ENCODE measurements at regions not wholly inside any gene's neighbourhood (a gene's known extent, or its start where the extent isn't known, plus 50 kb on each side); places are given as distances from the start of the nearest gene placed in this dataset.
"Not testable (repeated sequence)": the region's sequence is repeated elsewhere in the genome, so short reads cannot be mapped to it uniquely, and the experiment has no call there.

- no peak for DNase-seq
These were observed 264.2 kb downstream of the BCL11B start for GRCh38 chr14:99007795-99008194.

- DNase-seq = no peak
These were observed 262.1 kb downstream of the BCL11B start for GRCh38 chr14:99009871-99010270.

GRCh38 chr14:99011385-99011784 is 260.6 kb downstream of the BCL11B start:
- DNase-seq = no peak

GRCh38 chr14:99012703-99013102 is 259.3 kb downstream of the BCL11B start:
- no peak for DNase-seq

GRCh38 chr14:99015833-99016232 is 256.2 kb downstream of the BCL11B start:
- DNase-seq = no peak

GRCh38 chr14:99023371-99023770 is 248.6 kb downstream of the BCL11B start:
- DNase-seq = no peak

- DNase-seq = no peak
These were observed 247.1 kb downstream of the BCL11B start for GRCh38 chr14:99024926-99025325.

- DNase-seq = no peak
These were observed 246.6 kb downstream of the BCL11B start for GRCh38 chr14:99025418-99025817.

- no peak for DNase-seq
These were observed 245.5 kb downstream of the BCL11B start for GRCh38 chr14:99026471-99026870.

GRCh38 chr14:99028041-99028440 is 244.0 kb downstream of the BCL11B start:
- no peak for DNase-seq

GRCh38 chr14:99028521-99028920 is 243.5 kb downstream of the BCL11B start:
- no peak for DNase-seq

- no peak for DNase-seq
These were observed 242.7 kb downstream of the BCL11B start for GRCh38 chr14:99029145-99029915.

- DNase-seq = no peak
These were observed 242.1 kb downstream of the BCL11B start for GRCh38 chr14:99029916-99030305.

GRCh38 chr14:99030454-99030853 is 241.5 kb downstream of the BCL11B start:
- no peak for DNase-seq

GRCh38 chr14:99032759-99033158 is 239.2 kb downstream of the BCL11B start:
- no peak for DNase-seq

- no peak for DNase-seq
These were observed 238.0 kb downstream of the BCL11B start for GRCh38 chr14:99033951-99034350.

GRCh38 chr14:99034711-99035171 is 237.3 kb downstream of the BCL11B start:
- DNase-seq = no peak

GRCh38 chr14:99035268-99035667 is 236.7 kb downstream of the BCL11B start:
- DNase-seq = no peak

GRCh38 chr14:99035712-99036610 is 236.0 kb downstream of the BCL11B start:
- no peak for DNase-seq

GRCh38 chr14:99036611-99037293 is 235.2 kb downstream of the BCL11B start:
- DNase-seq = no peak

- DNase-seq = not testable (repeated sequence)
These were observed 234.7 kb downstream of the BCL11B start for GRCh38 chr14:99037326-99037725.

GRCh38 chr14:99037777-99038430 is 234.1 kb downstream of the BCL11B start:
- no peak for DNase-seq

GRCh38 chr14:99038431-99038820 is 233.6 kb downstream of the BCL11B start:
- DNase-seq = no peak
